ENCODE measurements at regions not wholly inside any gene's neighbourhood (a gene's known extent, or its start where the extent isn't known, plus 50 kb on each side); places are given as distances from the start of the nearest gene placed in this dataset.

DNA sequence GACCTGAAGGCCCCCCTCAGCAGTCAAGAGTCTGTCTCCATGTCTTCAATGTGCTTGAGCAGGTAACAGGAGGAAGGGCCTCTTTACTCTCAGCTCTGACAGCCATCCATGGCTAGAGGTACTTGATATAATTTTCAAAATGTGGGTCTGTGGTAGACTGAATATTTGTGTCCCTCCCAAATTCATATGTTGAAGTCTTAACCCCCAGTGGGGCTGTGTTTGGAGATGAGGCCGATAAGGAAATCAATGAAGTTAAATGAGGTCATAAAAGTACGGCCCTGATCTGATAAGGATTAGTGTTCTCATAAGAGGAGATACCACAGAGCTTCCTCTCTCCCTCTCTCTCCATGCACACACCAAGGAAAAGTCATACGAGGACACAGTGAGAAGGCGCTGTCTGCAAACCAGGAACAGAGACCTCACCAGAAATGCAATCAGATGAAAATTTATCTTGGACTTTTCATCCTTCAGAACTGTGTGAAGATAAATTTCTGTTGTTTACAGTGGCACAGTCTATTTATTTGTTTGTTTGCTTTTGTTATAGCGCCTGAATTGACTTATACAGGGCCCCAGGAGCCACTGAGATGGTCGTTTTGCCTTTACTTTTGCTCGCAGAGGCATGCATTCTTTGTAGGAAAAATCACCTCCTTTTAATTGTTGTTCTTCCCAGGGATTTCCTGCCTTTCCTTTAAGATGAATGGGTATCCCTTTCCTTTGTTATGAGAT lies 274.8 kb upstream of the TRIB2 start:
- Histone ChIP-seq H3K36me3 (no peaks in the 10 kb centered on the region), H3K4me1 (no peaks in the 10 kb centered on the region), H3K4me3 (no peak overlapping the region), H3K27me3 (no peaks in the 10 kb centered on the region), H3K9me3 (no peaks in the 10 kb centered on the region), H3K27ac (no peak overlapping the region)
- DNase-seq (ENCODE audit: low spot score in 2 of 2) = no peak
- whole genome bisulfite sequencing, 2 donors = 73 to 74% methylated on average over 7 of the region's 7 CpGs
- TF ChIP-seq, protein P1, sequence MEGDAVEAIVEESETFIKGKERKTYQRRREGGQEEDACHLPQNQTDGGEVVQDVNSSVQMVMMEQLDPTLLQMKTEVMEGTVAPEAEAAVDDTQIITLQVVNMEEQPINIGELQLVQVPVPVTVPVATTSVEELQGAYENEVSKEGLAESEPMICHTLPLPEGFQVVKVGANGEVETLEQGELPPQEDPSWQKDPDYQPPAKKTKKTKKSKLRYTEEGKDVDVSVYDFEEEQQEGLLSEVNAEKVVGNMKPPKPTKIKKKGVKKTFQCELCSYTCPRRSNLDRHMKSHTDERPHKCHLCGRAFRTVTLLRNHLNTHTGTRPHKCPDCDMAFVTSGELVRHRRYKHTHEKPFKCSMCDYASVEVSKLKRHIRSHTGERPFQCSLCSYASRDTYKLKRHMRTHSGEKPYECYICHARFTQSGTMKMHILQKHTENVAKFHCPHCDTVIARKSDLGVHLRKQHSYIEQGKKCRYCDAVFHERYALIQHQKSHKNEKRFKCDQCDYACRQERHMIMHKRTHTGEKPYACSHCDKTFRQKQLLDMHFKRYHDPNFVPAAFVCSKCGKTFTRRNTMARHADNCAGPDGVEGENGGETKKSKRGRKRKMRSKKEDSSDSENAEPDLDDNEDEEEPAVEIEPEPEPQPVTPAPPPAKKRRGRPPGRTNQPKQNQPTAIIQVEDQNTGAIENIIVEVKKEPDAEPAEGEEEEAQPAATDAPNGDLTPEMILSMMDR (IDR thresholded peaks at IDR 0.05) = no peak
- TF ChIP-seq POLR2A (IDR thresholded peaks at IDR 0.05) (no peak), EP300 (IDR thresholded peaks at IDR 0.05) (no peak)

GRCh38 chr2:12442476-12442847 lies 274.3 kb upstream of the TRIB2 start:
- no peaks in the 10 kb centered on the region for H3K9me3 ChIP-seq
- H3K27me3 ChIP-seq = no peaks in the 10 kb centered on the region
- TF ChIP-seq EP300 (IDR thresholded peaks at IDR 0.05) = no peak
- DNase-seq (ENCODE audit: low spot score in 2 of 2) = no peak
- H3K36me3 ChIP-seq = no peaks in the 10 kb centered on the region
- 63 to 71% methylated on average over 2 of the region's 2 CpGs for WGBS, 2 donors
- no peak overlapping the region for H3K27ac ChIP-seq
- no peak overlapping the region for H3K4me3 ChIP-seq
- H3K4me1 ChIP-seq = no peaks in the 10 kb centered on the region

DNA sequence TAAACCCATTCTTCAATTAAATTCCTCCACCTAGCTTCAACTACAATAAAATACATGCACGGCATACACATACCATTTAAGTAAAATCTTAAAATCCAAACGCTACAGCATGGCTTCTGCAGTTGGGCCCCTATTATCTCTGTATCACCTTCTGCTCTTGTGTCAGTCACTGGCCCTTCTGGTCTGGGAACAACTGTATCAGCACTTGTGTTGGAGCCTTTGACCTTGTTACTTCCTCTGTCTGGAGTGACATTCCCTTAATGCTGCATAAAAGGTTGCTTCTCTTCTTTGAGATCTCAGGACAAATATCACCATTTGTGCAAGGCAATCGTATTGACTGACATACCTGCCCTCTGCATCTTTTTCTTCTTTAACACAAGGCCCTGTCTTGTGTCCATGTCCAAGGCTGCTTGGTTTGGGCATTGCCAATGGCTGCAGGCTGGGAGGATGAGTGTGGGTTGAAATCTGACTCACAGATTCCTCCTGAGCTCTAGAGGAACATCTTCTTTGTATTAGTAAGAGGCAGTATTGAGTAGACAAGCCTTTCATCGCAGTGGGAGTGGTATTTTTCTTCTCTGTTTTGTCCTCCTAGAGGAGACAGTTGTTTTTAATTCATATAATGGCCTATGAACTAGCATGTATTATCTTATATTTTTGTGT lies 267.8 kb upstream of the TRIB2 start:
- no peaks in the 10 kb centered on the region for H3K9me3 ChIP-seq
- H3K36me3 ChIP-seq = no peaks in the 10 kb centered on the region
- H3K4me3 ChIP-seq = no peak overlapping the region
- H3K4me1 ChIP-seq = peaks cover 0 to 8% (median 0%) of the 10 kb centered on the region in 4 donors
- no peaks in the 10 kb centered on the region for H3K27me3 ChIP-seq
- DNase-seq (ENCODE audit: low spot score in 2 of 2) = no peak
- H3K27ac ChIP-seq = no peak overlapping the region
- 93 to 95% methylated on average over 4 of the region's 4 CpGs for WGBS, 2 donors
- TF ChIP-seq POLR2A (IDR thresholded peaks at IDR 0.05) (no peak), EP300 (IDR thresholded peaks at IDR 0.05) (no peak)
- TF ChIP-seq, protein P1 (IDR thresholded peaks at IDR 0.05) = no peak

- Histone ChIP-seq H3K27me3 (no peaks in the 10 kb centered on the region), H3K4me1 (peaks cover 0 to 19% (median 2%) of the 10 kb centered on the region in 4 donors), H3K36me3 (no peaks in the 10 kb centered on the region), H3K27ac (no peak overlapping the region), H3K4me3 (no peak overlapping the region), H3K9me3 (no peaks in the 10 kb centered on the region)
- DNase-seq (ENCODE audit: low spot score in 2 of 2) = no peak
- 31 to 32% methylated on average over 5 of the region's 5 CpGs for WGBS, 2 donors
- TF ChIP-seq, protein P1 (IDR thresholded peaks at IDR 0.05) = no peak
- TF ChIP-seq EP300 (IDR thresholded peaks at IDR 0.05) (no peak), POLR2A (IDR thresholded peaks at IDR 0.05) (no peak)
These were observed 265.0 kb upstream of the TRIB2 start for GRCh38 chr2:12451726-12452125.

DNA sequence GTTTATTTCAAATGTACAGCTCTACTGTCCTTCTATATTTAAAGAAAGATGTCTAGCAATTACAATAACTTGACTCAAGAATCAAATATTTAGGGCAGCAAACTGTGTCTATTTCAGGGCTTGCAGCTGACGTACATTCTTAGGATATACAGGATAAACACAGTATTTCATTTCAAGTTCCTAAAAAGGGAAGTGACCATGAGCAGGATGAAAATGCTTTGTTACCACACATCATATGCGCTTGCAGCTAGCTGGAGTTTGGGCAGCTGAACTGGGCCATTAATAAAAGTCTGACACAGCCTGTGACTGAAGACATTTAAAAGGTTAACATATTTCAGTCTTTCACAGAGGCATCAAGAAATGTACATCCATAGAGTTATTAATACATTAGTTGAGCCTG lies 264.6 kb upstream of the TRIB2 start:
- Histone ChIP-seq H3K4me3 (no peak overlapping the region), H3K27ac (no peak overlapping the region)

More for the DNA sequence above, 264.6 kb upstream of the TRIB2 start:
- WGBS, 2 donors = 45 to 46% methylated on average over 2 of the region's 2 CpGs
- Histone ChIP-seq H3K4me1 (peaks cover 0 to 24% (median 6%) of the 10 kb centered on the region in 4 donors), H3K36me3 (no peaks in the 10 kb centered on the region), H3K27me3 (no peaks in the 10 kb centered on the region), H3K9me3 (no peaks in the 10 kb centered on the region)
- TF ChIP-seq POLR2A (IDR thresholded peaks at IDR 0.05) (no peak), EP300 (IDR thresholded peaks at IDR 0.05) (peak in 1 of 2 donors; percentile 51)
- TF ChIP-seq, protein P1 (IDR thresholded peaks at IDR 0.05) = no peak
- no peak for DNase-seq (ENCODE audit: low spot score in 2 of 2)

Data from tibial nerve (tissue), 4 donors.